ENCODE measurements at regions not wholly inside any gene's neighbourhood (a gene's known extent, or its start where the extent isn't known, plus 50 kb on each side); places are given as distances from the start of the nearest gene placed in this dataset.

DNA sequence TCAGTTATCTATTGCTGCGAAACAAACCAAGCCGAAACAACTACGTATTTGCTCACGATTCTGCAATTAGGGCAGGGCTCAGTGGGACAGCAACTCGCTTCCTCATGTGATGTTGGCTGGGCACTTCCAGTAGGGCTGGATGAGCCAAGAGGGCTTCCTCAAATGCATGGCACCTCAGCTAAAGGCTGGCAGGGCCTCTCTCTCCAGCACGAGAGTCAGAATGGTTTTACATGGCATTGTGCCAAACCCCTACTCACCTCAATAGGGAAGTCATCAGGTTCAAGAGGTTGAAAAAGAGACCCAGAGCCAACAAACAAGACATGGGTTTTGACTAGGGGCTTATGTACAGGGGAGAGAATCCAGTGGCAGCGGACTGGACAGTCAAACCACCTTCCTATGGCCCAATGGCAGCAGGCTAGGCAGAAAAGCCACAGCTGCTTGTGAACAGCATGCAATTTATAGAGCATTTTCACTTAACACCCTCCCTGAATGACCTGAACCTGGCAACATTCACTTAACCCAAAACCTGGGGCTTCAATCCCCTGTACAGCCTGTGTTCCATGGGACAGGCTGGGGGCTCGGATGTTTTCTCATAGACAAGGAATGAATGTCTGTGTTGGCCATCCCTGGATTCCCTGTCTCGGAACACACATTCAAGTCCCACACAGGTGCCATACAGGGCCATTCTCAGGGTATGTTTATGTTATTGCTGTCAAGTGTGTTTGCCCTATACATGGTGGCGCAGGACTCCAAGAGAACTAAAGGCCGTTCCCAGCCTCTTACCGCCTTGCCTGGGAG lies 154.2 kb upstream of the NAV2 start:
- DNase-seq: no peak

GRCh38 chr11:19557720-19558140 lies 154.9 kb upstream of the NAV2 start:
- peak; percentile 23 for DNase-seq

- DNase-seq: no peak
Measured at GRCh38 chr11:19557185-19557584, 155.5 kb upstream of the NAV2 start.

- DNase-seq: no peak
Measured at GRCh38 chr11:19555266-19555665, 157.4 kb upstream of the NAV2 start.

GRCh38 chr11:19553683-19554333 lies 158.8 kb upstream of the NAV2 start:
- DNase-seq: peak; percentile 65

DNA sequence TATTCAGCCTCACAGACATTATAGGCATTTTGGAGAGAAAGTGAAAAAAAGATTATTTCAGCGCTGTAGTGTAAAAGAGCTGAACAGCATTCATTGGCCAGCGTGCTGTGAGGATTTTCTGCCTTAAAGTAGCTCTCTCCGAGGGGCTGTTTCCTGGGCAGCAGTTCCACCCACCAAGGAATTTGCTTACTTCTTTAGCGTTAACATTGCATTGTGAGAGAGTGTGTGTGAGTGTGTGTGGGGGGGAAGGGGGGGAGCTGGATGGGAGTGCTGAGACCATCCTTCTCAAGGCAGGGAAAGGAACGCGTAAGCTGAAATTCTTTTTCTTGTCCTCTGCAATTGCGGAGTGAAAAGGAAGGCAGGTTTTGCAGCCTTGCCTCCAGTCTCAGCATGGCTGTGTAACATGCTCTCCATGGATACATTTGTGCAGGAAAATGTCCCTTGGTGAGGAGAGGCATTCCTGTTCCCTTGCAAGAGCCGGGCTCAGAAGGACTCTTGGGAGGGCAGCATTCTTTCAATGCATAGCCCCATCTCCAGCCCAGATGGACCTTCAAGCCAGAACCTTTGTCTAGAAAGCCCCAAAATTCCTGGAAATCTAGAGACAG lies 159.9 kb upstream of the NAV2 start:
- DNase-seq: no peak

GRCh38 chr11:19552161-19552560 lies 160.5 kb upstream of the NAV2 start:
- DNase-seq: no peak

DNA sequence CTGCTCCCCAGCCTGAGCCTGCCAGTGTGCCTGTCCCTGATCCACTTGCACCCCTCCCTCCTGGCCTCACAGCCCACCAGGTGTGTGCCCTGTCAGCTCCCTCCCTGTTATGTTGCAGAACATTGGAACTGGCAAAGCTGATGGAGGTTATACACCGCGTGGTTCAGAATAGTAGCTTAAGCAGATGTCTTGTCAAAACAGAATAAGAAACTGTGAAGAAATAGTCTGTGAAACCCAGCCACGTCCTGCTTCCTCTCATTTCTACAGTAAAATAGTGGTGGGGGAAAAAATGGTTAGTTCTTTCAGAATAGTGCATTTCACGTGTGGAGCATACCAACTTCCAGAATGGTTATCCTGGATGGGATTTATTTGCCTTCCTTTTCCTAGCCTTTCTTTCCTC lies 161.2 kb upstream of the NAV2 start:
- DNase-seq: no peak

DNA sequence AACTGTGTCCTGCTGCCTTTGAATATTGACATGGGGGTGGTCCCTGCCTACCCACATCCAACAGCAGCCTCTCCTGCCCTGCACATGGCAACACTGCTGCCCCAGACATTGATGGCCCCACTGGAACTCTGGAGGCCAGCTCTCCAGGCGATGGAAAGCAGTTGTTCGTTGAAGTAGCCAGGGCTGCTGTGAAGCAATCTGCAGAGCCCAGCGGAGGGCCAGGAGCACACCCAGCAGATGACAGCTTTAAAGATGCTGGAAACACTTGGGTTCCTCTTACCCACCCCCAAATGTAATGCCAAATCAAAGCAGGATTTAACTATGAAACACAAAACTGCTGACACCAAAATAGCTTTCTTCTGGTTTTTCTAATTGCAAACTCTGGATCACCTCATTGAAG lies 165.6 kb upstream of the NAV2 start:
- DNase-seq: no peak

- no peak for DNase-seq
Measured at GRCh38 chr11:19546325-19546724, 166.3 kb upstream of the NAV2 start.

GRCh38 chr11:19541521-19542049 lies 171.1 kb upstream of the NAV2 start:
- no peak for DNase-seq

GRCh38 chr11:19539861-19540260 lies 172.8 kb upstream of the NAV2 start:
- DNase-seq: no peak

DNA sequence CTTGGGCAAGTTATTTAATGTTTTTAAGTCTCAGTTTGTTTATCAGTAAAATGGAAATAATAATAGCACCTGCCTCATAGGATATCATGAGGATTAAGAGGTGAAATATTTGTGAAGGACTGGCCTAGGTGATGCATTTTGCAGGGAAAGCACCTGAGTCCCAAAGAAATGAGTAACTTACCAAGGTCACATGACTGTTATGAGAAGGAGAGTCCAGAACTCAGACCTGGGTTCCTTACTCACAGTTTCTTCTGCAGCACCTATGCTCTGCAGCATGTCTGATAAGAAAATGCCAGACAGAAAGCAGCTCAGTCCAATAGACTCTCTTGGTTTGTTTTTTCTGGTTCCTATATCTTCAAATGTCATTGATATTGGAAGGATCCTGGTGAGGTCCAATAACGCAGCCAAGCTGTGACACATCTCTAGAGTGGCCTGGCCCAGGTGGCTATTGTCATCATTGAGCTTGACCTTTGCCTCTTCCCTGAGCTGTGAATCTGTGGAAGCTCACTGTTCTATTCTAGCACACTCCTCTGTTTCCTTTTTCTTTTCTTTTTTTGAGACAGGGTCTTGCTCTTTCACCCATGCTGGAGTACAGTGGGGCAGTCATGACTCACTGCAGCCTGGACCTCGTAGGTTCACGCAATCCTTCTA lies 174.7 kb upstream of the NAV2 start:
- DNase-seq: no peak

DNA sequence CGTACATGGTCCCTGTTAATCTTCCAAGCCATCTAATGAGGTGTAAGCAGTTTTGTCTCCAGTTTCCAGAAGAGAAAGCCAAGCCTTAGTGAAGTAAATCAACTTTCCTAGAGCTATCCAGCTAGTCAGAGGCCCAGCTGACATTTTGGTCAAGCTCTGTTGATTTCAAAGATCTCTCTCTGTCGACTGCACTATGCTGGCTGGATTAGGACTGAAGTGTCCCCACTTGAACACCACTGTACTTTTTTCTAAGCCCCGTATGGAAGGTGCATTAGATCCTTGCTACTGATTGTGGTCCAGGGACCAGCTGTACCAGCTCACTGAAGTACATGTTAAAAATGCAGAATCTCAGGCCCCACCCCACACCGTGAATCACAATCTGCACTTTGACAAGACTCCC lies 176.5 kb upstream of the NAV2 start:
- no peak for DNase-seq

- no peak for DNase-seq
Measured at GRCh38 chr11:19530505-19530904, 182.1 kb upstream of the NAV2 start.

GRCh38 chr11:19526119-19526518 lies 186.5 kb upstream of the NAV2 start:
- DNase-seq: no peak

GRCh38 chr11:19525714-19526113 lies 186.9 kb upstream of the NAV2 start:
- DNase-seq: no peak

GRCh38 chr11:19525276-19525675 lies 187.4 kb upstream of the NAV2 start:
- no peak for DNase-seq

DNA sequence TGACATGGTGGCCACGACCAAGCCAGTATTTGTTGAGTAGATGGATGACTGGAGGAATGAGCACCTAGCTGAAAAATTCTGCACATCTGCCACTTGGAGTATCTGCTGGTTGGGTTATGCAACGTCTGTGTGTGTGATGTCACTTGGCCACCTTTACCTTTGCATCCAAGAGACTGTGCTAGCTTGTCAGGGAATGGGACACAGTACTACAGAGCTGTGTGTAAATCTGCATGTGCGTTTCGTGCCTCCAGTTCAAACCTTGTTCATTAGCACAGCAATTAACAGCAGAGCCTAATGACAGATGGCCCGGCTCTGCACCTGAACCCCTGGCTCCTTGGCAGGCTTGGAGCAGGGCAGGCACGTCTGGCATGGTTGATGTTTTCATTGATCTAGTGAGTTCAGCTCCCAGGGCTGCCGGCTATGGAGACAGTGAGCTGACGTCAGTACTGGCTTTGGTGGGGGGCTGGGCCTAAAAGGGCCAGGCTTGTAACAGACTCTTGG lies 188.4 kb upstream of the NAV2 start:
- no peak for DNase-seq

- DNase-seq: no peak
Measured at GRCh38 chr11:19520681-19521080, 192.0 kb upstream of the NAV2 start.

DNA sequence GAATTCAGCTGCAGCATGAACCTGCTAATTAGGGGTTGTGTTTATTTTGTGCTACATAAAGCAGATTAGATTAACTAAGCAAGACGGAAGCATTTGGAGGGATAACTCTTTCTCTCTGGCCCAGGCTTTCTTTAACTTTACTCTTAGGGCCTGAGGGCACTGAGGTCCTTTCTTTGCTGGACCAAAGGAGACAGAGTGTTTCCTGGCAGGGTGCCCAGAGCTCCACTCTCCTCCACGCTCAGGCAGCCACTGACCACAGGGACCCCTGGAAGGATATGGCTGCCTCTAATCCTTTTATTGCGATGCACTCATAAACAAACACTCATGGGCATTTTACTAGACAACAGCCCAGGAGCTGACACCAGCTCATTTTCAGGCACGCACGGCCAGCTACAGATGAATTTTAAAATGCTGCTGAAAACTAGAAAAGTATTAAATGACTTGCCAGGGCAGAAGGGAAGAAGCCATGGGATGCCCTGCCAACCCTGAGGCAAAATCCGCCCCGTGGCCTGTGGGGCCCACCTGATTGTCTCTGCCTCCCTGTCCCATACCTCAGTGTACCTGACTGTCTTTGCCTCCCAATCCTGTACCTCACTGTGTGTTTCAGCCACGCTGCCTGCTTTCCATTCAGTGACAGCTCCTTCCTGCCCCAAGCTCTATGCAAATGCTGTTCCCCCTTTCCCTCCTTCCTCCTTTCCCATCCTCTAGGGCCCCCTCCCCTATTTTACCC lies 192.6 kb upstream of the NAV2 start:
- peak; percentile 22 for DNase-seq

DNA sequence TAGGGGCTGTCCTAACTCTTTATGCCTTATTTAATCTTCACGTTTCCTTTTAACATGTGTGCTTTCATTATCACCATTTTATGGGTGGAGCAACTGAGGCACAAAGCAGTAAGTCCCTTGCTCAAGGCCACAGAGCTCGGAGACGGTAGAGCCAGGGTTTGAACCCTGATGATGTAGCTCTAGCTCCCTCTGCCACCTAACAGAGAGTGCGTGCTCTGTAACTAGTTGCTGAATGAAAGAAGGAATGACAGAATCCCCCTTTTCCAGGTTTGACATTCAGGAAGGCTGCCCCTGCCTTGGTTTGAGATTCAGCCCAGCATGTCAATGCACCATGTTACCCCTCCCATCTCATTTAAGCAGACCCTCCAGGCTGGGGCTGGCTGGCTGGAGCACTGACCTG lies 193.3 kb upstream of the NAV2 start:
- DNase-seq: no peak

Measured in right kidney (tissue), 1 donor.